Esophagus muscularis mucosa (tissue), 4 donors: ENCODE measurements at regions not wholly inside any gene's neighbourhood (a gene's known extent, or its start where the extent isn't known, plus 50 kb on each side); places are given as distances from the start of the nearest gene placed in this dataset.

Experiments used
- EP300 ChIP-seq: sonication (generic); formaldehyde crosslinking; IDR thresholded peaks from one replicate; pipeline ENCODE4 v1.6.1; 2017; ENCODE audit warnings: antibody characterized with exemption
- POLR2A ChIP-seq: fragments of 450-650 bp; IDR thresholded peaks from one replicate; pipeline ENCODE4 v1.6.1; 2017; ENCODE audit warnings: antibody characterized with exemption, moderate library complexity, mild to moderate bottlenecking, low read depth
- POLR2AphosphoS5 ChIP-seq, 2 donors: sonication (generic); formaldehyde crosslinking; IDR thresholded peaks; one replicate each; pipeline ENCODE4 v1.6.1; 2017; ENCODE audit warnings: antibody characterized with exemption in 2 of 2
- TF ChIP-seq, protein P1 (sequence below), 3 experiments: fragments of 200-600 bp in 2 of 3; fragments of 450-650 bp in 1 of 3; sonication (generic) in 2 of 3; IDR thresholded peaks; one replicate each; pipeline ENCODE4 v1.5.1; 2017 to 2019; ENCODE audit warnings: antibody characterized with exemption in 3 of 3, mild to moderate bottlenecking in 2 of 3, moderate library complexity in 1 of 3

DNA sequence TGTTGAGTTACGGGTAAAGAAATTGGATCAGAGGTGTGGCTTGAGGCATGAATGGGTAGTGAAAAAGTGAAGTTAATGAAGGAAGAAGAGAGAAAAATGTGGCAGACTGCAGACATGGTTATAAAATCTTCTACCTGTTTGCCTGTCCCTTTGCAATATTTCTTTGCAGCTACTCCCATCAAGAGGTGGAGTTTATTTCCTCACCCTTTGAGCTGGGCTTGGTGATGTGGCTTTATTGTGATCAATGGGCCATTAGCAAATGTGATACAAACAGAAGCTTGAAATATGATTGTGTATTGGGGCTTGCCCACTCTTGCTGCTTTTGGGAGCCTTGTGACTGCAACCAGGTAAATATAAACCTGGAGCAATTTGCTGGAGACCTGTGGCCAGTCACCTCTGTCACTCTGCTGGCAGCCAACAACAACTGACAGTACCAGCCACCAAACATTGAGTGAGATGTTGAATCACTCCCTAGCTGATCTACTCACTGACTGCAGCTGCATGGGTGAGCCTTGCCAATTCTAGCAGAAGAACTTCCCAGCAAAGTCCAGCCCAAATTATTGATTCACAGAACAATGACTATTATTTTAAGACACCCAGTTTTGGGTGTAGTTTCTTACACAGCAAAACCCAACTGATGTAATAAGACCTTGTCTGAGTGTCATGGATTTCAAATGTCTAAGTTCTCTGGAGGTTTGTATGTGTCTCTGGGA is 151.0 kb upstream of the ATP2B1 start:
- TF ChIP-seq, protein P1, sequence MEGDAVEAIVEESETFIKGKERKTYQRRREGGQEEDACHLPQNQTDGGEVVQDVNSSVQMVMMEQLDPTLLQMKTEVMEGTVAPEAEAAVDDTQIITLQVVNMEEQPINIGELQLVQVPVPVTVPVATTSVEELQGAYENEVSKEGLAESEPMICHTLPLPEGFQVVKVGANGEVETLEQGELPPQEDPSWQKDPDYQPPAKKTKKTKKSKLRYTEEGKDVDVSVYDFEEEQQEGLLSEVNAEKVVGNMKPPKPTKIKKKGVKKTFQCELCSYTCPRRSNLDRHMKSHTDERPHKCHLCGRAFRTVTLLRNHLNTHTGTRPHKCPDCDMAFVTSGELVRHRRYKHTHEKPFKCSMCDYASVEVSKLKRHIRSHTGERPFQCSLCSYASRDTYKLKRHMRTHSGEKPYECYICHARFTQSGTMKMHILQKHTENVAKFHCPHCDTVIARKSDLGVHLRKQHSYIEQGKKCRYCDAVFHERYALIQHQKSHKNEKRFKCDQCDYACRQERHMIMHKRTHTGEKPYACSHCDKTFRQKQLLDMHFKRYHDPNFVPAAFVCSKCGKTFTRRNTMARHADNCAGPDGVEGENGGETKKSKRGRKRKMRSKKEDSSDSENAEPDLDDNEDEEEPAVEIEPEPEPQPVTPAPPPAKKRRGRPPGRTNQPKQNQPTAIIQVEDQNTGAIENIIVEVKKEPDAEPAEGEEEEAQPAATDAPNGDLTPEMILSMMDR (IDR thresholded peaks at IDR 0.05), result no peak
- TF ChIP-seq POLR2A (no peak), POLR2AphosphoS5 (IDR thresholded peaks at IDR 0.05) (no peak), EP300 (no peak)
